ENCODE measurements at regions not wholly inside any gene's neighbourhood (a gene's known extent, or its start where the extent isn't known, plus 50 kb on each side); places are given as distances from the start of the nearest gene placed in this dataset.

- Histone ChIP-seq H3K23me2 (ENCODE audit: low read depth, low read length) (no peaks in the 10 kb centered on the region; the same call in 1 of the 2 replicates), H2BK120ac (replicated peaks; ENCODE audit: low read depth, low read length) (no peak overlapping the region), H2BK20ac (ENCODE audit: low read length) (no peak overlapping the region), H4K8ac (ENCODE audit: extremely low read depth, insufficient read depth, low read length) (no peak overlapping the region), H2BK15ac (ENCODE audit: low read length) (no peak overlapping the region), H2AK5ac (ENCODE audit: low read depth, low read length) (no peak overlapping the region), H2AFZ (ENCODE audit: low read length) (no peak overlapping the region), H4K91ac (replicated peaks; ENCODE audit: insufficient read length, low read length) (no peak overlapping the region), H4K20me1 (replicated peaks in 1 of 2; ENCODE audit: control insufficient read depth in 1 of 2, insufficient read depth in 2 of 2, low read length in 2 of 2) (no peaks in the 10 kb centered on the region), H3K14ac (ENCODE audit: insufficient read length) (no peak overlapping the region), H3K4me3 (ENCODE audit: extremely low read depth in 1 of 4, insufficient read depth in 2 of 4, low read depth in 3 of 4, low read length in 4 of 4) (no peak overlapping the region), H3K36me3 (ENCODE audit: control insufficient read depth in 2 of 4, insufficient read depth in 4 of 4, low read length in 3 of 4) (no peaks in the 10 kb centered on the region), H3K4me2 (ENCODE audit: insufficient read depth in 1 of 2, low read depth in 2 of 2, low read length in 2 of 2) (no peak overlapping the region), H2BK5ac (ENCODE audit: low read depth, low read length) (no peak overlapping the region), H3K23ac (ENCODE audit: insufficient read length) (no peak overlapping the region), H3K79me1 (ENCODE audit: low read depth, low read length) (no peaks in the 10 kb centered on the region), H3K4ac (replicated peaks; ENCODE audit: insufficient read length, low read depth, low read length) (no peak overlapping the region), H3K4me1 (replicated peaks in 1 of 4; ENCODE audit: control insufficient read depth in 3 of 4, insufficient read depth in 4 of 4, low read length in 3 of 4) (no peaks in the 10 kb centered on the region), H4K5ac (ENCODE audit: insufficient read length, low read depth, low read length) (no peak overlapping the region), H3K56ac (replicated peaks; ENCODE audit: insufficient read length, low read depth, low read length) (no peak overlapping the region), H2BK12ac (ENCODE audit: low read depth, low read length) (no peak overlapping the region), H3K9me3 (ENCODE audit: insufficient read depth in 2 of 2, low read depth in 1 of 2, low read length in 1 of 2) (no peaks in the 10 kb centered on the region), H3K27ac (ENCODE audit: low read depth, low read length) (no peak overlapping the region), H3K18ac (ENCODE audit: extremely low read depth, low read length) (no peak overlapping the region), H3K79me2 (ENCODE audit: control insufficient read depth in 1 of 2, insufficient read depth in 2 of 2, low read length in 2 of 2) (no peaks in the 10 kb centered on the region), H3K9ac (replicated peaks in 1 of 4; ENCODE audit: extremely low read depth in 1 of 4, low read depth in 3 of 4, low read length in 3 of 4) (no peak overlapping the region), H3K27me3 (replicated peaks in 1 of 4; ENCODE audit: control insufficient read depth in 3 of 4, extremely low read depth in 1 of 4, insufficient read depth in 3 of 4, low read length in 3 of 4) (peaks cover 0 to 2% (median 0%) of the 10 kb centered on the region in 4 experiments; a peak in 1 of 7 replicates)
- TF ChIP-seq SAP30 (IDR thresholded peaks at IDR 0.05; ENCODE audit: insufficient read depth, insufficient replicate concordance, low read length): no peak
- TF ChIP-seq RAD21 (IDR thresholded peaks at IDR 0.05 in 1 of 2, conservative IDR thresholded peaks at IDR 0.05 in 1 of 2; ENCODE audit: low read depth in 2 of 2, low read length in 2 of 2): peak in 1 of 2 experiments; percentile 35; a peak in 2 of 4 replicates
- peak in 1 of 3 experiments; percentile 4; a peak in 1 of 4 replicates for TF ChIP-seq CTCF (IDR thresholded peaks at IDR 0.05; ENCODE audit: control extremely low read depth in 1 of 3, insufficient read depth in 1 of 3, low read depth in 1 of 3, low read length in 3 of 3)
- WGBS, 2 experiments (ENCODE audit: extremely low coverage in 1 of 2, insufficient coverage in 1 of 2, insufficient read length in 1 of 2, insufficient replicate concordance in 2 of 2, low coverage in 1 of 2, low lambda C conversion rate in 2 of 2, missing lambda C conversion rate in 1 of 2): 89% methylated on average over 10 of the region's 10 CpGs; no CpG with 5 or more reads in 1 of the 2 experiments
- CTCF ChIA-PET (ENCODE audit: partially characterized antibody): interaction anchor here (1.2 to 1.7 kb wide), 3 partner anchors 16 to 129 kb away, joined by 3 to 5 read pairs (median 4); no protein-coding TSS in a partner anchor
- FAIRE-seq (no peak), DNase-seq (ENCODE audit: low read depth in 1 of 2, low spot score in 2 of 2) (no peak)
- POLR2A ChIA-PET (ENCODE audit: partially characterized antibody): no interaction called here
Measured at GRCh38 chr4:24105327-24106038, 215.6 kb upstream of the PPARGC1A start.
